NCI-H2029 (cell line): ENCODE measurements at regions not wholly inside any gene's neighbourhood (a gene's known extent, or its start where the extent isn't known, plus 50 kb on each side); places are given as distances from the start of the nearest gene placed in this dataset.
"Not testable (repeated sequence)": the region's sequence is repeated elsewhere in the genome, so short reads cannot be mapped to it uniquely, and the experiment has no call there.

Source experiments
- DNase-seq: peaks from one replicate; lab custom pipeline; 2025; lab: John Stamatoyannopoulos, UW

- DNase-seq, result no peak
These were observed 176.8 kb downstream of the ZNF737 start for GRCh38 chr19:20388706-20389225.

DNA sequence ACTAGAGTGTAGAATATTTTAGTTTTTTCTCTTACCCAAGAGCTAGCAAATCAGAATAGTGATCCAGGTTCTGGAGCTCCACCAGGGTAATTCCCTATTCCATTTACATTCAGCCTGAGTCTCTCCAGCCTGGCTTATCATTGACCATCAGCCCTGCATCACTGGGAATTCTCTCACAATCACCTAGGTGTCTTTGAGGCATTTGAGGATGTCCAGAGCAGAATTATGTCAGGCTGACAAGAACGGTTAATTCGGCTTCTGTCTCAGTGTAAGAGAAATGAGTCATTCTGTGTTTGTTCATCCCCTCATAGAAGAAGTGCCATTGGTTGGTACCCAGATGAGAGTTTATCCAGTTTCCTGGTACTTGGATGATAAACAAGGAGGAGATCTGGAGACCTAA, 180.5 kb downstream of the ZNF737 start:
- DNase-seq, result no peak

- DNase-seq, result no peak
These were observed 193.7 kb downstream of the ZNF737 start for GRCh38 chr19:20371911-20372310.

DNA sequence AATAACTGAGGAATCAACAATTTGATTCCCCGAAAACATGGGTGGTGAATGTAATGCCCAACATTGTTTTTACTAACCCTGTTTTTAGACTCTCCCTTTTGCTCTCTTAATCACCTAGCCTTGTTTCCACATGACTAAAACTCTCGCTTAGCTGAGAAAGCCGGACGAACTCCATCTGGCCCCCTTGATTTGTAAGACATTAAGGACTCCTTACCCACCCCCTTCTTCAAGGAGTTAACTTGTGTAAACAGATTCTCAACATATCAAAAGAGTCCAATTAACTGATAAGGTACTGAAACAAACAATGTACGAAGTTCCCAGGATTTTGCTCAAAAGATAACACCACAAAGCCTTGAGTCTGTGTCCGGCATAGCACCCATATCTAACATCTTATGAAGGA, 194.3 kb downstream of the ZNF737 start:
- DNase-seq, result not testable (repeated sequence)

DNA sequence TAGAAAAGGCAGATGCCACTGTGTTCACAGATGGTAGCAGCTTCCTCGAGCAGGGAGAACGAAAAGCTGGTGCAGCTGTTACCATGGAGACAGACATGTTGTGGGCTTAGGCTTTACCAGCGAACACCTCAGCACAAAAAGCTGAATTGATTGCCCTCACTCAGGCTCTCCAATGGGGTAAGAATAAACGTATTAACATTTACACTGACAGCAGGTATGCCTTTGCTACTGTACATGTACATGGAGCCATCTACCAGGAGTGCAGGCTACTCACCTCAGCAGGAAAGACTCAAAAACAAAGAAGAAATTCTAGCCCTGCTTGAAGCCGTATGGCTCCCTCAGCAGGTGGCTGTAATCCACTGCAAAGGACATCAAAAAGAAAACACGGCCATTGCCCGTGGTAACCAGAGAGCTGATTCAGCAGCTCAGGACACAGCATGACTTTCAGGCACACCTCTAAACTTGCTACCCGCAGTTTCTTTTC, 197.7 kb downstream of the ZNF737 start:
- DNase-seq, result no peak

DNA sequence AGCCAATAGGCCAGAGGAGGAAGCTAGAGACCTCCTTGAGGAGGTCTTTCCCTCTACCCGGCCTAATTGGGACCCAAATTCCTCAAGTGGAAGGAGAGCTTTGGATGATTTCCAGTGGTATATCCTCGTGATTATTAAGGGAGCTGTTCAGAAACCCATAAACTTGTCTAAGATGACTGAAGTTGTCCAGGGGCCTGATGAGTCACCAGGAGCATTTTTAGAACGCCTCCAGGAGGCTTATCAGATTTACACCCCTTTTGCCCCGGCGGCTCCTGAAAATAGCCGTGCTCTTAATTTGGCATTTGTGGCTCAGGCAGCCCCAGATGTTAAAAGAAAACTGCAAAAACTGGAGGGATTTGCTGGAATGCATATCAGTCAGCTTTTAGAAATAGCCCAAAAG, 198.1 kb downstream of the ZNF486 start:
- no peak for DNase-seq

DNA sequence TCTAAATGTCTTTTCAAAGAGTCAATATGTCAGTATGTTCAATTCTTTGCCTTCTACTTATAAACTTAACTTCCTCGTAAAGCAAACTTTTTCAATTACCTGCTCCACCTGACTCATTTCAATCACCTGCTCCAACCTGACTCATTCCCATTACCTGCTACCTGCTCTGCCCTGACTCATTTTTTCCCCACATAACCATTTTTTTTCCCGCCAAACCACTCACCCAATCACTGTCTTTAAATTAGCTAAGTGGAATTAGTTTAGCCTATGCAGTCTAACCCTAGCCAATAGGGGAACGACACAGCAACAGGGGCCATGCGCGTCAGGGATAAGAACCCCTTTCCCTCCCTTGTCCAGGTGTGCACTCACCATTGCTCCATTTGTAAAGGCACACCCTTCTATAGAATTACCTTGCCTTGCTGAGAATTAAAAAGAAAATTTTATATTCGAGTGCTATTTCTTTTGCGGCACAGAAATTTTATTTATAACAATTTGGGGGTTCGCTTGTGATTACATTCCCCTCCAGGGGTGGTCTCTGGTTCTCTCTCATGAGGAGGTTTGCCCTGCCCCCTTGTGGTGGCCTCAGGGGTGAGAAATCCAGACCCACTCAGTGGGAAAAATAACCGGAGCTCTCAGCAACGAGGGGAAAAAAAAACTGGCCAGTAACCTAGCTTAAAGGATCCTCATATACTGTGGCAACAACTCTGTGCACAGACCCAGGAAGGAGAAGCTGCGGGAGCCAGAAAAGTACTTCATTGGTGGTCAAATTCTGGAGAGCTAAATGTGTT, 193.1 kb downstream of the ZNF486 start:
- no peak for DNase-seq

- not testable (repeated sequence) for DNase-seq
These were observed 191.9 kb downstream of the ZNF486 start for GRCh38 chr19:20358841-20359465.

DNA sequence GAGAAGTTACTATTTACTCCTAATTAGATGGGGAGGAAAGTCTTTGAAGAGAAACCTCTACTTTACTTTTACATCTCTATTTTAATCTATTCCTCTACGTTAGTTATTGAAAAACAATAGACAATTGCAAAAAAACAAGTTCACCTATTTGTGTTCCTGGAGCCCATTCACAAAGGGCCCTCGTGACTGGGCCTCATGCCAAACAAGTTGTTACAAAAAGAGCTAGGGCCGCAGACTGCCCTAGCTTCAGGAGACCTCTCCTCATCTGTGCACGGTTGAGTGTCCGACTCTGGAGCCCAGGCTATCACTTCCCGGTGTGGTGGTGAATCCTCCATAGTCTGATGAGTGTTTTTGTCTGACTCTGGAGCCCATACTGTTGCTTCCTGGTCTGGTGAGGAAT, 190.9 kb downstream of the ZNF486 start:
- DNase-seq, result no peak

DNA sequence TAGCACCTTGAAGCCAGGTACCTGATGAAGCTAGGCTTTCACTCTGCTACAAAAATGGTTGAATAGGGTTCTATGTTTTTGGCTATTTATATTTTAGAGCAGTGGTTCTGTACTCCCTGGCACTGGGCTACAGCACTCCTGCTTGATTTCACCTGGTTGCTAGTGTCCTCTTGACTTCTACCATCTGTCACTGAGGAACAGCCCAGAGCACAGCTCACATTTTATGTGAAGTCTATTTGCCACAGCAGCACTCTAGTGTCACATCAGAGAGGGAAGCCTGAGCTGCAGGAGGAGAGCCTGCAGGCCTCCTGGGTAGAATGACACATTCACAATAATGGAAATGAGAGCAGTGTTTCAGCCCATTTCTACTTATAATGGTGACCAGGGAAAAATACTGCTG, 184.2 kb downstream of the ZNF486 start:
- DNase-seq, result no peak

DNA sequence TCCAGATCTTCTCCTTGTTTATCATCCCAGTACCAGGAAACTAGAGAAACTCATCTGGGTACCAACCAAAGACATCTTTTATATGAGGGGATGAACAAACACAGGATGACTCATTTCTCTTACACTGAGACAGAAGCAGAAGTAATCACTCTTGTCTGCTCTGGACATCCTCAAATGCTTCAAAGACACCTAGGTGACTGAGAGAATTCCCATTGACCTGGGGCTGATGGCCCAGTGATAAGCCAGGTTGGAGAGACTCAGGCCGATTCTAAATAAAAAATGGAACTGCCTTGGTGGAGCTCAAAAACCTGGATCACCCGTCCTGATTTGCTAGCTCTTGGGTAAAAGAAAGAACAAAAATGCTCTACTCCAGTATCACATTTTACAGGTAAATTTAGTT, 182.2 kb downstream of the ZNF486 start:
- no peak for DNase-seq

GRCh38 chr19:20339444-20339843, 172.4 kb downstream of the ZNF486 start:
- DNase-seq, result no peak

GRCh38 chr19:20334760-20335159, 167.7 kb downstream of the ZNF486 start:
- DNase-seq, result no peak

DNA sequence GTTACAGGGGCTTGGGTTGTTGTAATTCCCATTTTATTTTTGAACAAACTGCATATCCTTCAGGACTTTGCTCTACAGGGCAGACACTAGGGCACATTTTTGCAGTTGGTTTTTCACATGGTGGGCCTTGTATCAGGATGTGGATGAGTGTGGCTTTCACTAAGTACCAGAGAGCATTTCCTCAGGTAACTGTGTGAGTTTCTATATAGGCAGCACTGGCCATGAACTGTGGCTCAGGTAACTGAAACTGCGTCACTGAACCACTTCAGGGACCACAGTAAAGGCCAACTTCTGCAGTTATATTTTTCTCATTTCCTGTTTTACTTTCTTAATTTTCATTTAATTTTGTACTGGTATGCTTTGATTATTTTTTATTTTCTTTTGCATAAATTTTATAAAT, 166.5 kb downstream of the ZNF486 start:
- no peak for DNase-seq

- DNase-seq, result no peak
These were observed 158.1 kb downstream of the ZNF486 start for GRCh38 chr19:20325151-20325550.

GRCh38 chr19:20321139-20321763, 154.2 kb downstream of the ZNF486 start:
- peak; percentile 5 for DNase-seq

DNA sequence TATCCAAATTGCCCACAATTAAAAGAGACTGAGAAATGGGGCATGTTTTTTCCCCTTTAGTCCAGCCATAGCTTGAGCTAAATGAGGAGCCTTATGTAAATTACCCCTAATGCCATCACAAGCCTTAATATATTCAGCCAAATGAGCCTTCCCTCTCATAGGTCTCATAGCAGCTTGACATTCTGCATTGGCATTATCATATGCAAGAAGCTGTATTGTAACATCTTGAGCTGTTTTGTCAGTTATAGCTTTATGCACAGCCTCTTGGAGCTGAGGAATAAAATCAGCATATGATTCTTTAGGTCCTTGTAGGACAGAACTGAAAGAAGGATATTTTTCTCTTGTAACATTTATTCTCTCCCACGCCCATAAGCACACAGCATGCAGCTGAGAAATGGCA, 153.2 kb downstream of the ZNF486 start:
- DNase-seq, result no peak

DNA sequence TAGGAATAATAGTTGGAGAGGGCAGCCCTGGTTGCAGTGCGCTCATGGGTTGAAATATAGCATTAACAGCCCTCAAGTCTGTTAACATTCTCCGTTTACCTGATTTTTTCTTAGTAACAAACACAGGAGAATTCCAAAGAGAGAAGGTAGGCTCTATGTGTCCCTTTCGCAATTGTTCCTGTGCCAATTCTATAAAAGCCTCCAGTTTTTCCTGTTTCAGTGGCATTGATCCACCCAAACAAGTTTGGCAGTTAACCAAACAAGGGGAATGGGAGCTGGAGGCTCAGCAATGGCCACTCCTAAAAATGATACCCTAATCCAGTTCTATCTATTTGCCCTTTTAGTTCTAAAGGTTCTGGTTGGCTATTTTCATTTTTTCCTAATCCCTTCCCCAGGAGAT, 151.6 kb downstream of the ZNF486 start:
- DNase-seq, result no peak

- DNase-seq, result no peak
These were observed 148.5 kb downstream of the ZNF486 start for GRCh38 chr19:20315543-20315942.

- no peak for DNase-seq
These were observed 146.9 kb downstream of the ZNF486 start for GRCh38 chr19:20313894-20314293.

GRCh38 chr19:20307127-20307526, 140.1 kb downstream of the ZNF486 start:
- DNase-seq, result no peak

DNA sequence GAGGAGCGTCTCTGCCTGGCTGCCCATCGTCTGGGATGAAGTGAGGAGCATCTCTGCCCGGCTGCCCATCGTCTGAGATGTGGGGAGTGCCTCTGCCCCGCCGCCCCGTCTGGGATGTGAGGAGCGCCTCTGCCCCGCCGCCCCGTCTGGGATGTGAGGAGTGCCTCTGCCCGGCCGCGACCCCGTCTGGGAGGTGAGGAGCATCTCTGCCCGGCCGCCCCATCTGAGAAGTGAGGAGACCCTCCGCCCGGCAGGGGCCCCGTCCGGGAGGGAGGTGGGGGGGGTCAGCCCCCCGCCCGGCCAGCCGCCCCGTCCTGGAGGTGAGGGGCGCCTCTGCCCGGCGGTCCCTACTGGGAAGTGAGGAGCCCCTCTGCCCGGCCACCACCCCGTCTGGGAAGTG, 129.3 kb downstream of the ZNF486 start:
- DNase-seq, result not testable (repeated sequence)

- DNase-seq, result no peak
These were observed 127.2 kb downstream of the ZNF486 start for GRCh38 chr19:20294181-20294580.
